HG03103 (cell line): ENCODE measurements at regions not wholly inside any gene's neighbourhood (a gene's known extent, or its start where the extent isn't known, plus 50 kb on each side); places are given as distances from the start of the nearest gene placed in this dataset.
"Not testable (repeated sequence)": the region's sequence is repeated elsewhere in the genome, so short reads cannot be mapped to it uniquely, and the experiment has no call there.

Experiments
- ATAC-seq: cut with Tn5 transposase; IDR thresholded peaks from one replicate; pipeline ENCODE4 v1.9.1; 2021; ENCODE audit warnings: low read depth; ENCODE audit not compliant: unreplicated experiment

DNA sequence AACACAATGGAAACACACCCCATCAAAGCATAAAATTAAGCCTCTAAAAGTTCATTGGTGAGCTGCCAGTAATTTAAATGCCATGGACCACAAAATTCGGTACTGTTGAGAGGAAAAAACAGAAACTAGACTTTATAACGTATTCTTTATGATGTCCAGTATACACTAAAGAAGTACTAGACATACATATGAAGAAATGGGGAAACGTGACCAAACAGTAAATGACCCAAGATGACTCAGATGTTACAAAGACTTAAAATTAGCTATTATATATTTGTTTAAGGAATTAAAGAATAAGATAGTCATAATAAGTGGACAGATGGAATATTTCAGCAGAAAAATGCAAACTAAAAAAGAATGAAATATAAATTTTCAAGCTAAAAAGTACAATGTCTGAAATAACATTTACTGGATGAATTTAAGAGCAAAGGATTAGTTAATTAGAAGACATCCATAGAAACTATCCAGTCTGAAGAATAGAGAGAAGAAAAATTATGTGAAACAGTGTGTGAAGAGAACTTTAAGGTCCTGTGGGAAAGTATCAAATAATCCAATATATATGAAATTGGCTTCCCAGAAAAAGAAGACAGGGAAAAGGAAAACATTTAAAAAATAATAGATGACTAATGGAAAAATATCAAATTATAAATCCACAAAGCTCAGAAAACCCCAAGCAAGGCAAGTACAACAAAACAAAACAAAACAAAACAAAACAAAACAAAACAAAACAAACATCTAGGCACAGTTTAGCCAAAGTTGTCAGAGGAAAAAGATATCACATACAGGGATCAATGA is 69.4 kb downstream of the SAMD9 start:
- no peak for ATAC-seq

DNA sequence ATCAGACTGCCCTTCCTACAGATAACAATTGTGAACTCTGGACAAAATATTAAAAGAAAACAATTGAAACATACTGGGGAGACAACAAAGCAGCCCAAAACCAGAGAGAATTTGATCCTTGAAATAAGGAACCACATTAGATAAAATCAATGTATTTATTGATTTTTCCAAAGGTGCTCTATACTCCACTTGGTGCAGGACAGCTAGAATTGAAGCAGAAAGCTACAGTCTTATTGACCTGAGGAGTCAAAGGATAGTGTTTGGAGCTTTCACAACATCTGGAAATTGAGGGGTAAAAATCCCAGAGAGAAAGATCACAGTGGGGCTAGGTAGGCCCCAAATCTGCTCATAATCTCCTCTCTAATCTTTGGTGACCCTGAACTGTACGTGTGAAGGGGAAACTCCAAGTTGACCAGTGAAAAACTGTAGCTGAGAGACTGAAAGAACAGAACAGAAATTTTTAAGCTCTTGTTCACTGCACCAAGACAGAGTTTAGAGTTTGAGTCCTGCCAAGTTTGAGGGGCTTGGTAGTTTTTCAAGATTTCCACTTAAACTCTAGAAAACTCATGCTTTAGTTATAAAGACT is 70.2 kb downstream of the SAMD9 start:
- no peak for ATAC-seq

DNA sequence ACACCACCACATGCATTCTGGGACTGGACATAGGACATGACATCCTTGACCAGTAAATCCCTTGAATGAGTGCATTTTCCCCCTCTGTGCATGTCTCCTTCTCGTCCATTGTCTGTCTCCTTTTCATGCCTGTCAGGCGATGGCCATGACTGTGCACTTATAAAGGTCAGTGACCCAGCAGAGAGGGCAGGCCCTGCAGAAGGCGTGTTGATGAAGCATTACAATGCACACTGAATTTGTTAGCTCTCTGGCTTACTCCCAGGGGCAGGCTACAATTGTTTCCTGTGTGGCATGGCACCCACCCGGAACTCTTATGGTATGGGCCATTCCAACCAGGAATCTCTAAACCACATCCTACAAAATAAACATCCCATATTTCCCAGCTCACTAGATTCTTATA is 71.1 kb downstream of the SAMD9 start:
- ATAC-seq: no peak

DNA sequence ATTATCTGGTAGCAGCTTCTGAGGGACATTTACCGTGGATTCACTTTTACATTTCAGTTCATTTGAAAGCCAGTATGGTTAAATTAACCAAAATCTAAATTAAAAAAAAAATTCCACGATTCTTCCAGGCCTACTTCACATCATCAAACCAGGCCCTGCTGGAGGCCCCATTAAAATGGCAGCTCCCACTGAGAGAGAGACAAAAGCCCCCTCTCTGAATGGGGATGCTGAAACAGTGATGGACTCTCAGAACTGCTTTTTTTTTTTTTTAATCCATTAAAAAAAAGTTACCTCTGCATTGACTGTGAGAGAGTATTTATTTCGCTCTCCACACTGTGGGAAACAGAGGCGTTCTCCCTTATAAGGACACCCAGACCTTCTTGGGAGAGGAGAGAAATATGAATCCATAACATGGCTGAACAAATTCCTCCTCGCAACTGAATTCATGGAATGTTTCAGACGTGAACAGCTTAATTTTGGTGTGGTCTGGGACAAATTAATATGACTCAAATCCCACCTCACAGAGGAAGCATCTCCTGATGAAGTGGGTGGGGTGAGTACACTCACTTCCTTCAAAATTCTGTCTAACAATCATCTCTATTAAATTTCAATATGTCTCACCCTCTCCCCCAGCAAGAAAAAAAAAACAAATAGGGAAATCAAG is 73.5 kb downstream of the SAMD9 start:
- ATAC-seq: no peak

DNA sequence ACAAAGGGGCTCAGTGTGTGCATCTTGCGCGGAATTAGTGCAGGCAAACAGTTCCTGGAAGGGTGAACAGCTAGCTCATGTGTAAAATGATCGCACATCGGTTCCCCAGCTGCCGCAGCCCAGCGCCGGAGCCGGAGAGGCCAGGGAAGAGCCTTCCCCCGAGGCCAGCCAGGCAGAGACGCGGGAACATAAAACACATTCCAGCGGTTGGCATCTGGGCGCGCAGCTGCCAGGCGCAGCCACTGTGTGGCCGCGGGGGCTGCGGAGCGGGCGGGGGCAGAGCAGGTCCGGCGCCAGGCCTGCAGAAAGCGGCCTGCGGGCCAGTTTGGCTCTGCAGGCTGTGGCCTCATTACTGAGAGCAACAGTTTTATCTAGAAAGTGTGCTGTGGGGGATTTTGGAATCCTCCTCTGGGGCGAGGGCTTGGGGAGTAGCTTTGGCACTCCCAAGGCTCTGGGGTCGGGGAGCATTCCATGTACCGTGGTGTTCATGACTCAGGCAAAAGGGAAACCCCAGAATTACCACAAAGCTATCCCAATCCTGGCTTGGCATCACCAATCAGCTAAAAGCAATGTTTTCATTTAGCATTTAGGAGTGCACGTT is 74.3 kb downstream of the SAMD9 start:
- no peak for ATAC-seq

DNA sequence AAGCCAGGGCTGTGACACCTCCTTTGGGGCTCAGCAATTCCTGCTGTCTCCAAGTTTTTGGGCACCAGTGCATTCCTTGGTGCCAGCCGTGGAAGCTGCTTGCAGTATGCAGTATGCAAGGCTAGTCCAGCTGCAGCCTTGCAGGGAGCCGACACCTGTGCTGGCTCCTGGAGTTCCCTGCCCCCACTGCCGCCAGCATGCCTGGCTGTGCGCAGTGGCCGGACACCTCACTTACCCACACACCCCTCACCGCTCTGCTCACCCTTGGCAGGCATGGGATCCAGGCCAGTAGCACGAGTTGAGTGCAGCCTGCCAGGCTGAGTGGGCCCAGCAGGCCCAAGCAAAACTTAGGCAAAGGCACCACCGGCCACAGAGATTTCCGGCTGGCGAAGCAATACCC is 77.4 kb downstream of the SAMD9 start:
- ATAC-seq: no peak

DNA sequence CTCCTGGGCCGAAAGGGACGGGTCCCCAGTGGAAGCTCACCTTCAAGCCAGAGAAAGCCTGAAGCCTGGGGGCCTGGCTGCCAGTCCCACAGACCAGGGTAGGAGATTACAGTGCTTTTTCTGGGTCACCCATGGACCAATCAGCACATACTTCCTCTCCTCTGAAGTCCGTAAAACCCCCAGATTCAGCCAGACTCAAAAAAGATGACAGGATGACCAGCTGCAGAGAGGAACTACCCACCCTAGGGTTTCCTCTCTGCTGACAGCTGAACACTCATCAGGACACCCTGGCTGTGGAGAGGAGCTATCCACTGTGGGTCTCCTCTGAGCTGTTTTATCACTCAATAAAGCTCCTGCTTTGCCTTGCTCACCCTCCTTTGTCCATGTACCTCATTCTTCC is 78.0 kb downstream of the SAMD9 start:
- no peak for ATAC-seq

DNA sequence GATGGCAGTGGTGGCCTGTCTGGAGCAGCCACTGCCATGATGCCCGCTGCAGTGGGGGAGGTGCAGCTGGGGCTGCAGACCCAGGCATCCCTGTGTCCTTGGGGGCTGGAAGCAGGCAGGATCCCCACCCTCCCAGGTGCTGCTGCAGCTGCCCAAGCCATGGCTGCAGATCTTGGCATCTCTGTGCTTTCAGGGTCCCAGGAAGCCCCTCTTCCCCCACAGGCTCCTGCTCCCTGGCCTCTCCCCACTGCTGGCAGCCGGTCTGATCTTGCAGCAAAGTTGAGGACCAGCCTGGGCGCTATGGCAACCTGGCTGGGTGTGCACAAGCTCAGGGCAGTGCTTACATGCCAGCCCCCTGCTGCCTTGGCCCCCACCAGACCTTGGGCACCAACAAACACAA is 78.5 kb downstream of the SAMD9 start:
- ATAC-seq: no peak

DNA sequence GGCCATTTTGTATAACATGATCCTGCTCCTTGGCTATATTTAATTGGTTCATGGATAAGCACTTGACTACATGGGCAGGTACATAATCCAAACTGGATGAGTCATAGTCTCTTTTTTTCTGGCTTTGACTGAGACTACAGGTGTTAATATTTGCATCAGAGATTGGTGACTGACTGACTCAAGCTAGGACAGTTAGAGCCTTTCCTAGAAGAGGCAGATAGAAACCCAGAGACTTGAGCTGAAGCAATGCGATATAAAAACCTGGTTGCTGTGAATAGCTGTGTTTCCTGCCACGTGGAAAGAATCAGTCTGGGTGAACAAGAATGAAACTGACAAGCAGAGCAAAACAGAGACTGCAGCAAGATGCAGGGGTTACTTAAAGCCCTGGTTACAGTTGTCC is 81.0 kb downstream of the SAMD9 start:
- ATAC-seq: peak; percentile 95

DNA sequence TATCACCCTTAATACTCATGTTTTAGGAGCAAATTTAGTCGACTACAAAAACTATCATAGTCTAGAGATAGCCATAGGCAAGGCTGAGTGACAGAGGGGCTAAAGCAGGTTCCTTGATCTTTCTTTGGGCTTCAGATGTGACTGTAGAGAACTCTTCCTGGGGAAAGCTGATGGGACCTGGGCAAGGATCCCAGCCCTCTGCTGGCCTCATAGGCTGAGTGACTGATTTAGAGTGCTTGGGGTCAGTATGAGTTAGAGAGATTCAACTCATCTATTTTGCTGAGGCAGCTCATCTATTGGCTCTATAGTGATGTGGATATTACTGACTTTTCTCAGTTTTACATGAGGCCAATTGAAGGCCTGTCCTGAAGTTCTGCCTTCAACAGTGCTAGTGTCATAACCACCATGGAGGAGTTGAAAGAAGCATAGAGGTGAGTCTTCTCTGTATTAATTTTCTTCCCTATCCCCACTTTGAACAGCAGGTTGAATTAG is 81.6 kb downstream of the SAMD9 start:
- no peak for ATAC-seq

DNA sequence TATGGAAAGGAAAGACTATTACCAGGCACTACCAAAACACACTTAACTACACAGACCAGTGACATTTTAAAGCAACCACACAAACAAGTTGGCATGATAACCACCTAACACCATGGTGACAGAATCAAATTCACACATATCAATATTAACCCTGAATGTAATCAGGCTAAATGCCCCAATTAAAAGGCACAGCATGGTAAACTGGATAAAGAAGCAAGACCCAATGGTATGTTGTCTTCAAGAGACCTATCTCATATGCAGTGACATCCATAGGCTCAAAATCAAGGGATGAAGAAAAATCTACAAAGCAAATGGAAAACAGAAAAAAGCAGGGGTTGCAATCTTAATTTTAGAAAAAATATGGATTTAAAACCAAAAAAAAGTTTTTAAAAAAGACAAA is 86.0 kb downstream of the SAMD9 start:
- ATAC-seq: no peak

DNA sequence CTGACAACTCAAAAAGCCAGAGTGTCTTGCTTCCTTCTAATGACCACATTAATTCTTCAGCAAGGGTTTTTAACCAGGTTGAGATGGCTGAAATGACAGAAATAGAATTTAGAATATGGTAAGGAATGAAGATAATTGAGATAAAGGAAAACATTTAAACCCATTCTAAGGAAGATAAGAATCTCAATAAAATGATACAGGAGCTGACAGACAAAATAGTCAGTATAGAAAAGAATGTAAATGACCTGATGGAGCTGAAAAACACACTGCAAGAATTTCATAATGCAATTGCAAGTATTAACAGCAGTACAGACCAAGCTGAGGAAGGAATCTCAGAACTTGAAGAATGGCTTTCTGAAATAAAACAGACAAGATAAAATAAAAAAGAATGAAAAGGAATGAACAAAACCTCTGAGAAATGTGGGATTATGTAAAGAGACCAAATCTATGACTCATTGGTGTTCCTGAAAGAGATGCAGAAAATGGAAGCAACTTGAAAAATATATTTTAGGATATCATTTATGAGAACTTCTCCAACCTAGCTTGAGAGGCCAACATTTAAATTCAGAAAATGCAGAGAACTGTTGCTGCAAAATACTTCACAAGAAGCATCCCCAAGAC is 87.1 kb downstream of the SAMD9 start:
- ATAC-seq: no peak

DNA sequence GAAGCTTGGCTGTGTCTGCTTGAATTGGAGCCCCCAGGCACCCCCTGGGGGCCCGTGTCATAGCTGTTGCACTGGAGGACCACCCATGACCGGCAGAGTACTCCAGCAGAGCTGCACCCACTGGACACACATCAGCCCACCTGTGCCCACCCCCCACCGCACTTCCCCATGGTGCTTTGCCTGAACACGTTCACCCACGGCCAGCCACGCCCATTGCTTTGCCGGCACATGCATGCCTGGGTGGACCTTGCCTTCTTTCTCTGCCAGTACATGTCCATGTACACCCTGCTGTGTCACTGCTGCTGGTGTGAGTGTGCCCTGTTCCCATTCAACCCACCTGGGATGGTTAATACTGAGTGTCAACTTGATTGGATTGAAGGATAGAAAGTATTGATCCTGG is 88.7 kb downstream of the SAMD9 start:
- ATAC-seq: no peak

DNA sequence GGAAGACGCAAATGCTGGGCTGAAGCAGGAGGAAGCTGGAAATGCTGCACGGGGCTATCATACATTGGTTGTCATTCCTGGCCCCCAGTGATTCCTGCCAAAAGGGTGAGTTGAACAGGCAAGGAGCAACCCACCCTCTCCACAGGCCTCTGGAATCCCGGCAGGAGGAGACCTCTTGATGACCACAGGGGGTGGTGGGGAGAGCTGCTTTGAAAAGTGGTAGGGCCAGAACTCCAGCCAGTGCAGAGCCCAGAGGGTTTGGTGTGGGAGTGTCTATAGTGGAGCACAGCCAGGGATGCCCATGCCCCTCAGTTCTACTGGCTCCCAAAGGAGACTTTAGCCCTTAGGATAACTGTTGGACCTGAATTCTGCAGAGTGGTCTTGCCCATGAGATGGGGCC is 89.2 kb downstream of the SAMD9 start:
- ATAC-seq: no peak

DNA sequence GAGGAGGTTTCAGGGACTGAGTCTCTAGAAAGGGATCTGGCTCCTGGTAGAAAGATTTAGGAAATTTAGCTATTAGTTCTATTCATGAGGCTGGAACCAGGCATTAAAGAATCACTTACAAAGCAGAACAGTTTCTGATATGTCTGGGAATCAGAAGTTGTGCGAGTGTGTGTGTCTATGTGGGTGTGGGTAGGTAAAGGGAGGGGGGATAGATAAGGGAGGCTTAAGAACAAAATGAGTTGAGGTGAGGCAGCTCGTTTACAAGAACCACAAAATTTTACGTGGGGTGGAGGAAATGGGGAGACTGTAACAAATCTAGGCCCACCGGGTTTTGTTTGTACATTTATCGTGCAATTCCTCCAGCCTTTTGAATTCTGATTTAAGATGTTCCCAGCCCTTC is 90.7 kb downstream of the SAMD9 start:
- no peak for ATAC-seq

DNA sequence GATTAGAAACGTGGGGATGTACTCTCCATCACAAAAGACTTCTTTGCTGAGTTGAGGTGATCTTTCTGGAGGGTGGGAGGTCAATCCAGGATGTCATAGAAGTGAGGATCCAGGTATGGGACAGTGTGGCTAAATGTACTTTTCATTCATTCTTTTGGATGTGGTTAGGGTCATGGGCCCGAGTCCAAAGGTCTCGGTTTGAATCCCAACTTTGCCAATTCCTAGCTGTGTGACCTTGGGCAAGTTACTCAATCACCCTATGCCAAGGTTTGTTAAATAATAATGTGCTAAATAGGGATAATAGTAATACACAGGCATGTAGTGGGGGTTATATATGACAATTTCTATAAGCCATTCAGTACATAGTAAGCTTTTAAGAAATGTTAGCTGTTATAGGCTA is 91.4 kb downstream of the SAMD9 start:
- no peak for ATAC-seq

DNA sequence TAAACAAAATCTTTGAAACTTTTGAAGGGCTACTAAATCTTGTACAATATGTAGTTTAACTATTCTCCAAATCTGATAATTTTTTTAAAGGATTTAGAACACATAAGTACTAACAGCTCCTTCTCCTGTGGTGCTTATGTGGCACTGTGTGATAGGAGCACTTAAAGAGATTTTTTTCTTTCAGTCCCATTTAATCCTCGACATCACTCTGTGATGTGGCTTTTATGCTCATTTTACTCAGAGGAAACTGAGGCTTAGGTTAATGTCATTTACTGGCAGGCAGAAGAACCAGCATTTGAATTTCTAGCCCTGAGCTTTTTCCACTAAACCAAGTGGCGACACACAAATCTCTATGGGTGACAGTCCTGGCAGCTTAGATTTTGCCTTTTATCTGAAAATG is 92.4 kb downstream of the SAMD9 start:
- ATAC-seq: no peak

DNA sequence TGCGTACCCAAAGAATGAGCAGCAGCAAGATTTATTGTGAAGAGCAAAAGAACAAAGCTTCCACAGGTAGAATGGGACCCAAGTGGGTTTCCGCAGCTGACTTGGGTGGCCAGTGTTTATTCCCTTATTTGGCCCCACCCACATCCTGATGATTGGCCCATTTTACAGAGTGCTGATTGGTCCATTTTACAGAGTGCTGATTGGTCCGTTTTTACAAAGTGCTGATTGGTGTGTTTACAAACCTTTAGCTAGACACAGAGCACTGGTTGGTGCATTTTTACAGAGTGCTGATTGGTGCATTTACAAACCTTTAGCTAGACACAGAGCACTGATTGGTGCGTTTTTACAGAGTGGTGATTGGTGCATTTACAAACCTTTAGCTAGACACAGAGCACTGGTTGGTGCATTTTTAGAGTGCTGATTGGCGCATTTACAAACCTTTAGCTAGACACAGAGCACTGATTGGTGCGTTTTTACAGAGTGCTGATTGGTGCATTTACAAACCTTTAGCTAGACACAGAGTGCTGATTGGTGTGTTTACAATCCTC is 94.8 kb downstream of the SAMD9 start:
- ATAC-seq: not testable (repeated sequence)

DNA sequence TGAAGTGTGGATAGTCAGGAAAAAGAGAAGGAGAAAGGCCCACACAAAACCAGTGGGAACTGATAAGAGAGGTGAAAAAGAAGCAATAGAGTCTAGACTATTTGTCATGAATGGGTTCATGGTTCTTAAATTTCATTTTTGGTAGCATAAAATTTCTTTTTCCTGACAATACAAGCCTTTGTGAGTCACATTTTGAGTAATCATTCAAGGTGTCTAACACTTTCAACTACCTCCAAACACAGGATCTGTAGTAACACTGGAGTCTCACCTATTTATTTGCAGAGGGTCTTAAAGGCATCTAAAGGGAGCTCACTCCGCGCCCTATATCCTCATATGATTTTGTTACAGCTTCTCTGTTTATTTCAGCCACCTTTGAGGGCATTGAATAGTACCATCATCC is 96.0 kb downstream of the SAMD9 start:
- ATAC-seq: no peak

DNA sequence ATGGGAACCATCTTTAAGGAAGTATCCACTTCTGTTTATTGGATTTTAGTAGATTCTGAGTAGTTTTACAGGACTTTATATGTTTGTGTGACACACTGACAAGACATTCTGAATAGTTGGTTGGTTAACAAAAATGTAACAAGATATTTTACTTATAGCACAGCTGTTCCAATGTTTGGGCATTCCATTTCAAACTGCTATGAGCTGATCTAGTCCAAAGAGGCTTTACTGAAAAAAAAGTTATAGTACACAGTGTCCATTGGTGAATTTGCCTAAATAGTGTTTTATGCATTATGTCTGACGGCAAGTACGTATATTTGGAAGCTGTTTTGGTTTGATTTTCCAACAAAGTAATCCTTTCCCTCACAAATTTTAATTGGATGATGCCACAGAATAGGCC is 99.1 kb downstream of the SAMD9 start:
- ATAC-seq: no peak
